ENCODE measurements at regions not wholly inside any gene's neighbourhood (a gene's known extent, or its start where the extent isn't known, plus 50 kb on each side); places are given as distances from the start of the nearest gene placed in this dataset.

DNA sequence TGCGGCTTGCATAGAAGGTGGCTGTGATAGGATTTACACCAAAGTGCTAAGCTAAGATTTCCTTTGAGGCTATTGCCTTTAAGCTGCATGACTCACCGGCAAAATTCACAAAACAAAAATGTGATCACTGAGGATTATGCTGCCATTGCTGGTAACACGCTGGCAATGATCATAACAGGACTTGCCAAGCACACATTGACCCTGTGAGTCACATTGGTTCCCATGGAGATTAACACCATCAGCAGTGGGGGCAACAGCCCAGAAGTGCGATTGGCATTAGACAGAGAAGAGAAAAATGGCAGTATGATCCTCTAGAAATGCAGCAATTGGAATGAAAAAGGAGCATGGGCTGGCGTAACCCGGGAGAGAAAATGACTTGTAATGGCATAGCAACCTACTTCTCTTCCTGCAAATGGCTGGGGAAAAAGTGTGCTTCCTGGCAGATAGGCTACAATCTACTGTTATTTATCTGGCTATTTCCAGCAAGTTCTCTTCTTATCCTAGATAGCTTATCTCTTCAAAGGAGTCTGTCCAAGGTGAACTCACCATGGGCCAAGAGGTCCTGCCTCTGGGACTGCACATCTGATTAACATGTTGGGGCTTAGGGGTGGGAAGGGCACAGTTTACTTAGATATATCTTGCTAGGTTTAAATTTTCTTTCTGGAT lies 314.2 kb upstream of the IGFBP7 start:
- no TSS peak for BruUV-seq (replicated peaks)
- H3K9me3 Mint-ChIP-seq (ENCODE audit: low read depth, unreplicated experiment): peaks cover 3% of the 10 kb centered on the region
- intact Hi-C loops (cut with micrococcal nuclease; ENCODE audit: unreplicated experiment): loop anchor here (10.0 kb wide), 2 partner anchors 260 to 390 kb away; no protein-coding TSS in a partner anchor
- no peaks in the 10 kb centered on the region for H3K36me3 Mint-ChIP-seq (ENCODE audit: insufficient read depth, unreplicated experiment)
- no peaks in the 10 kb centered on the region for H3K4me1 Mint-ChIP-seq (ENCODE audit: low read depth, unreplicated experiment)
- no peak overlapping the region for H3K4me3 Mint-ChIP-seq (ENCODE audit: low read depth, unreplicated experiment)
- TF ChIP-seq, protein P1, sequence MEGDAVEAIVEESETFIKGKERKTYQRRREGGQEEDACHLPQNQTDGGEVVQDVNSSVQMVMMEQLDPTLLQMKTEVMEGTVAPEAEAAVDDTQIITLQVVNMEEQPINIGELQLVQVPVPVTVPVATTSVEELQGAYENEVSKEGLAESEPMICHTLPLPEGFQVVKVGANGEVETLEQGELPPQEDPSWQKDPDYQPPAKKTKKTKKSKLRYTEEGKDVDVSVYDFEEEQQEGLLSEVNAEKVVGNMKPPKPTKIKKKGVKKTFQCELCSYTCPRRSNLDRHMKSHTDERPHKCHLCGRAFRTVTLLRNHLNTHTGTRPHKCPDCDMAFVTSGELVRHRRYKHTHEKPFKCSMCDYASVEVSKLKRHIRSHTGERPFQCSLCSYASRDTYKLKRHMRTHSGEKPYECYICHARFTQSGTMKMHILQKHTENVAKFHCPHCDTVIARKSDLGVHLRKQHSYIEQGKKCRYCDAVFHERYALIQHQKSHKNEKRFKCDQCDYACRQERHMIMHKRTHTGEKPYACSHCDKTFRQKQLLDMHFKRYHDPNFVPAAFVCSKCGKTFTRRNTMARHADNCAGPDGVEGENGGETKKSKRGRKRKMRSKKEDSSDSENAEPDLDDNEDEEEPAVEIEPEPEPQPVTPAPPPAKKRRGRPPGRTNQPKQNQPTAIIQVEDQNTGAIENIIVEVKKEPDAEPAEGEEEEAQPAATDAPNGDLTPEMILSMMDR (IDR thresholded peaks at IDR 0.05; ENCODE audit: unreplicated experiment): no peak
- peak; percentile 10 for DNase-seq
- H3K27ac Mint-ChIP-seq (ENCODE audit: unreplicated experiment): no peak overlapping the region
- CTCF ChIA-PET: no interaction called here
- H3K27me3 Mint-ChIP-seq (ENCODE audit: unreplicated experiment): no peaks in the 10 kb centered on the region

DNA sequence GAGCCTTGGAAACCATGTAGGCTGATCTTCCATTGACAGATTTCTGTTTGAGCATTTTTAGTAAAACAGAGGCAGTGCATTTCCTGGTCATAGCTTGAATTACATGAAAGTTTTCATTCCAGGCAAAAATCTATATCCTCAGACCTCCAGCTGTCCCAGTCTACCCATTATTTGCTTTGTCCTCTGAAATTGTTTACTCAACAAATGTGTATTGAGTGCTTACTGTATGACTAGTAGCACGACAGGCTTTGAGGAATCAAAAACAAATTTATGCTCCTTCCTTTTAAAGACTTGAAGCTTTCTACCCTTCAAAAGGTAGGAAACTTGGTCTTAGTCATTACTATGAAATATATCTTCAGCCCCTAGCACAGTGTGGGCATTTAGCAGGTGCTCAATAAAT lies 307.9 kb upstream of the IGFBP7 start:
- intact Hi-C loops (cut with micrococcal nuclease; ENCODE audit: unreplicated experiment): no loop called here
- Mint-ChIP-seq H3K4me3 (ENCODE audit: low read depth, unreplicated experiment) (no peak overlapping the region), H3K9me3 (ENCODE audit: low read depth, unreplicated experiment) (peaks cover 3% of the 10 kb centered on the region), H3K27me3 (ENCODE audit: unreplicated experiment) (no peaks in the 10 kb centered on the region), H3K36me3 (ENCODE audit: insufficient read depth, unreplicated experiment) (no peaks in the 10 kb centered on the region), H3K4me1 (ENCODE audit: low read depth, unreplicated experiment) (peaks cover 8% of the 10 kb centered on the region), H3K27ac (ENCODE audit: unreplicated experiment) (no peak overlapping the region)
- CTCF ChIA-PET: interaction anchor here (0.8 kb wide), 1 partner anchor 9 kb away, joined by 3 read pairs; no protein-coding TSS in a partner anchor
- DNase-seq: no peak
- TF ChIP-seq, protein P1 (IDR thresholded peaks at IDR 0.05; ENCODE audit: unreplicated experiment): no peak
- BruUV-seq (replicated peaks): no TSS peak

DNA sequence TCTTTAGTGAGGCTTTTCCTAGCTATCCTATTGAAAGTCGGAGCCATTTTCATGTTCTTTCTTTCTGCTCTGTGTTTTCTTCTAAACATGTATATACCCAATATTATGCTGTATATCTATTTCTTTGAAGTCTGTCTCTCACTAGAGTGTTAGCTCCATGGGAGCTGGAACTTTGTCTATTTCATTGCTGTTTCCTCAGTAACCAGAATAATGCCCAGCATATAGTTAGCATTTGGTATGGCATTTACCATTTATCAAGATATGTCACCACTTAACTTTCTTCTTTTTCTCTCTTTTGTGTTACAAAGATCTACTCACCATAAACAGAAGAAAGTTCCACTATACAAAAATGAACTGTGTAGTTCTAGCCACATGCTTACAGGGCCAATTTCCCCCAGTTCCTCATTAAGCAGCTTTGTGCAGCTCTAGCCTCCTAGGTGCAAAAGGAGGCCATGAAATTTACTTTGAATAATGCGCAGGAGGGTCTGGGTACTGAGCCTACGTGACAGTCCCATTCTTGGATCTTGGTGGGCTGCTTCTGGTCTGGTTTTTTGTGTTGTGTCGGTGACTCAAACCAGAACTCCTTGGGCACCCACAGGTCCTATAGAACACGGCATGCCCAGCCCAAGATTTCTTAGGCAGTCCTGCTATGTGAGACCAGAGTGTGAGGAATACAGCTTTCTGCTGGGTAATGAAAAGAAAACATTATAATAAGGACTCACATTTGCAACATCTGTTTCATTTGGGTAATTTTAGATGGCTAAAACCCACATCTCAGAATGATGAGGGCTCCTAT lies 302.3 kb upstream of the IGFBP7 start:
- H3K4me3 Mint-ChIP-seq (ENCODE audit: low read depth, unreplicated experiment): no peak overlapping the region
- no peaks in the 10 kb centered on the region for H3K4me1 Mint-ChIP-seq (ENCODE audit: low read depth, unreplicated experiment)
- TF ChIP-seq, protein P1 (IDR thresholded peaks at IDR 0.05; ENCODE audit: unreplicated experiment): no peak
- intact Hi-C loops (cut with micrococcal nuclease; ENCODE audit: unreplicated experiment): no loop called here
- H3K36me3 Mint-ChIP-seq (ENCODE audit: insufficient read depth, unreplicated experiment): no peaks in the 10 kb centered on the region
- H3K9me3 Mint-ChIP-seq (ENCODE audit: low read depth, unreplicated experiment): no peaks in the 10 kb centered on the region
- CTCF ChIA-PET: no interaction called here
- DNase-seq: no peak
- H3K27me3 Mint-ChIP-seq (ENCODE audit: unreplicated experiment): no peaks in the 10 kb centered on the region
- no peak overlapping the region for H3K27ac Mint-ChIP-seq (ENCODE audit: unreplicated experiment)
- BruUV-seq (replicated peaks): no TSS peak

DNA sequence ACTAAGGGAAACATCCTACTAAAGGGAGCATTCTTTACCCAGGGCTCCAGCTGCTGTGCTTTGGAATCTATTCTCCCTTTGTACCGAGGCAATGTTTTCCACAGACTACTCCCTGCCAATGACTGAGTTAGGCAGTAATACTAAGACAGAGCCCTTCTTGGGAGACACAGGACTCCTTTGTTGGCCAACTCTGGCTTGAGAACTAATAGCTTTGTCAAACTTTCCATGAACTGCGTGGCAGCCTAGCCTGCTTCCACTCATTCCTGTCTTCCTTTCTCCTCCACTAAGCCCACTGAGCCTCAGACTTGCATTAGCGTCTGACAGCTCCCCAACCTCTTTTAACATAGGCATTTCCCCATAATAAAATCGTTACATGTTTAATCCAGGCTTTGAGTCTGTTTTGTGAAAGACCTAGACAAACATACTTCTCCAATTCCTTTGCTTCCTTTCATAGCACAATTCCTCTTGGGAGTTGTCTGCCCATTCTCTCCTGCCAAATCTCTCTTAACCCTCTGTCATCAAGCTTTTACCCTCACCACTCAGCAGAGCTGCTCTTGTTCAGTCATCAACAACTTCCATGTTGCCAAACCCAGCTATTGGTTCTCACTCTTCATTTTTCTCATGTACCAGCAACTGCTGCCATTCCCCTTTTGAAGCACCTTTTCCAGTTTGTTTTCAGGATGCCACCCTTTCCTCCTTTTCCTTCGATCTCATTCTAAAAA lies 300.3 kb upstream of the IGFBP7 start:
- intact Hi-C loops (cut with micrococcal nuclease; ENCODE audit: unreplicated experiment): no loop called here
- TF ChIP-seq, protein P1 (IDR thresholded peaks at IDR 0.05; ENCODE audit: unreplicated experiment): no peak

More for the DNA sequence above, 300.3 kb upstream of the IGFBP7 start:
- Mint-ChIP-seq H3K9me3 (ENCODE audit: low read depth, unreplicated experiment) (no peaks in the 10 kb centered on the region), H3K4me3 (ENCODE audit: low read depth, unreplicated experiment) (no peak overlapping the region), H3K4me1 (ENCODE audit: low read depth, unreplicated experiment) (no peaks in the 10 kb centered on the region), H3K27me3 (ENCODE audit: unreplicated experiment) (no peaks in the 10 kb centered on the region), H3K36me3 (ENCODE audit: insufficient read depth, unreplicated experiment) (no peaks in the 10 kb centered on the region), H3K27ac (ENCODE audit: unreplicated experiment) (no peak overlapping the region)
- BruUV-seq (replicated peaks): no TSS peak
- DNase-seq: no peak
- CTCF ChIA-PET: no interaction called here

Data from Calu3 (cell line).